Stomach (tissue), 8 donors: ENCODE measurements at regions not wholly inside any gene's neighbourhood (a gene's known extent, or its start where the extent isn't known, plus 50 kb on each side); places are given as distances from the start of the nearest gene placed in this dataset.

Experiments used
- DNase-seq, 2 donors: peaks; one replicate each; pipeline versions ENCODE4 v3.0.0 to v3.0.0-alpha.2; 2013 to 2019
- H3K27ac ChIP-seq, 5 donors: fragments of 200-600 bp in 4 of 5; sonication (generic) in 4 of 5; one replicate each; pipeline ENCODE4 v1.5.1; 2013 to 2019; ENCODE audit warnings: mild to moderate bottlenecking in 1 of 5, moderate library complexity in 1 of 5
- H3K27me3 ChIP-seq, 3 donors: fragments of 200-600 bp; sonication (generic); one replicate each; pipeline ENCODE4 v1.5.1; 2017 to 2019; ENCODE audit warnings: mixed run types in 1 of 3
- H3K36me3 ChIP-seq, 4 donors: fragments of 200-600 bp; sonication (generic); 1 replicate in 3 of 4; 2 replicates in 1 of 4; pipeline ENCODE4 v1.5.1; 2016 to 2019
- H3K4me1 ChIP-seq, 4 donors: fragments of 200-600 bp; sonication (generic); one replicate each; pipeline ENCODE4 v1.5.1; 2016 to 2019
- H3K4me3 ChIP-seq, 4 donors: fragments of 200-600 bp; sonication (generic) in 3 of 4; one replicate each; pipeline ENCODE4 v1.5.1; 2016 to 2019; ENCODE audit warnings: mild to moderate bottlenecking in 1 of 4
- H3K9me3 ChIP-seq, 4 donors: fragments of 200-600 bp; sonication (generic); one replicate each; pipeline ENCODE4 v1.5.1; 2016 to 2019
- EP300 ChIP-seq: sonication (generic); formaldehyde crosslinking; IDR thresholded peaks from one replicate; pipeline ENCODE4 v1.6.1; 2017; ENCODE audit warnings: antibody characterized with exemption
- POLR2A ChIP-seq, 4 donors: fragments of 450-650 bp; IDR thresholded peaks; one replicate each; pipeline ENCODE4 v1.6.1; 2016; ENCODE audit warnings: antibody characterized with exemption in 4 of 4, control low read depth in 2 of 4, mild to moderate bottlenecking in 1 of 4, moderate library complexity in 1 of 4
- POLR2AphosphoS5 ChIP-seq, 3 donors: sonication (generic); formaldehyde crosslinking; IDR thresholded peaks; one replicate each; pipeline ENCODE4 v1.6.1; 2016; ENCODE audit warnings: antibody characterized with exemption in 3 of 3
- WGBS, 5 donors: extraction: QIAGEN DNeasy Blood & Tissue Kit in 3 of 5; methylation state at CpG; one replicate each; pipeline versions ENCODE4 v1.1.5 to v1.1.7; 2013 to 2018; 5-methylcytosine and 5-hydroxymethylcytosine counted together
- intact Hi-C: fragments of 100-400 bp; cut with DNase I; formaldehyde crosslinking; loops from one replicate; pipeline ENCODE4 v1.15.1; 2023; ENCODE audit warnings: low total_unique reads
- TF ChIP-seq, protein P1 (sequence below), 7 experiments: fragments of 450-650 bp in 4 of 7; fragments of 200-600 bp in 3 of 7; sonication (generic) in 3 of 7; IDR thresholded peaks; one replicate each; pipeline ENCODE4 v1.5.1; 2016 to 2019; ENCODE audit warnings: antibody characterized with exemption in 7 of 7, control low read depth in 2 of 7, mild to moderate bottlenecking in 1 of 7
- donor health status: healthy with polysubstance abuse.
- donor health status: Bipolar disorder and iron deficiency.
- donor health status: healthy.

DNA sequence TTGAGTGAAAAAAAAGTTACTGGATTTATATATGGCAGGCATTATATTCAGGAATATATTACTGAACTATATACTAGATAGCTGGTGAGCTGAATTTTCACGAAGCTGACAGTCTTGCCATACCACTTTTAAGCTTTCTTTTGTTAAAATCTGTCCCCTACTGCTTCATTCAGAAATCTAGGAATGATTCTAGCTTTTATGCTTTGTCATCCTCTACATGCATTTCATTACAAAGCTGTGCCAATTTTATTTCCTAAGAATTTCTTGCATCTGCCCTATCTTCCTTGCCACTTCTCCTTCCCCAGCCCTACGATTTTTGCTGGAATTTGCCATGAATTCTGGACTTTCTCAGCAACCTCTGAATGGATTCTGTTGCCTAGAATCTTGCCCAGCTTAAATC lies 158.5 kb upstream of the ADGRB3 start:
- no peaks in the 10 kb centered on the region for H3K36me3 ChIP-seq
- 39 to 56% (median 46%) methylated on average over 2 of the region's 2 CpGs for WGBS, 5 donors
- H3K9me3 ChIP-seq, result no peaks in the 10 kb centered on the region
- H3K27me3 ChIP-seq, result no peaks in the 10 kb centered on the region
- DNase-seq, result no peak
- H3K4me3 ChIP-seq, result no peak overlapping the region
- H3K4me1 ChIP-seq, result no peaks in the 10 kb centered on the region
- intact Hi-C loops, result no loop called here
- no peak for TF ChIP-seq EP300
- TF ChIP-seq, protein P1, sequence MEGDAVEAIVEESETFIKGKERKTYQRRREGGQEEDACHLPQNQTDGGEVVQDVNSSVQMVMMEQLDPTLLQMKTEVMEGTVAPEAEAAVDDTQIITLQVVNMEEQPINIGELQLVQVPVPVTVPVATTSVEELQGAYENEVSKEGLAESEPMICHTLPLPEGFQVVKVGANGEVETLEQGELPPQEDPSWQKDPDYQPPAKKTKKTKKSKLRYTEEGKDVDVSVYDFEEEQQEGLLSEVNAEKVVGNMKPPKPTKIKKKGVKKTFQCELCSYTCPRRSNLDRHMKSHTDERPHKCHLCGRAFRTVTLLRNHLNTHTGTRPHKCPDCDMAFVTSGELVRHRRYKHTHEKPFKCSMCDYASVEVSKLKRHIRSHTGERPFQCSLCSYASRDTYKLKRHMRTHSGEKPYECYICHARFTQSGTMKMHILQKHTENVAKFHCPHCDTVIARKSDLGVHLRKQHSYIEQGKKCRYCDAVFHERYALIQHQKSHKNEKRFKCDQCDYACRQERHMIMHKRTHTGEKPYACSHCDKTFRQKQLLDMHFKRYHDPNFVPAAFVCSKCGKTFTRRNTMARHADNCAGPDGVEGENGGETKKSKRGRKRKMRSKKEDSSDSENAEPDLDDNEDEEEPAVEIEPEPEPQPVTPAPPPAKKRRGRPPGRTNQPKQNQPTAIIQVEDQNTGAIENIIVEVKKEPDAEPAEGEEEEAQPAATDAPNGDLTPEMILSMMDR (IDR thresholded peaks at IDR 0.05), result no peak
- no peak for TF ChIP-seq POLR2A (IDR thresholded peaks at IDR 0.05)
- no peak for TF ChIP-seq POLR2AphosphoS5 (IDR thresholded peaks at IDR 0.05)
- no peak overlapping the region for H3K27ac ChIP-seq

DNA sequence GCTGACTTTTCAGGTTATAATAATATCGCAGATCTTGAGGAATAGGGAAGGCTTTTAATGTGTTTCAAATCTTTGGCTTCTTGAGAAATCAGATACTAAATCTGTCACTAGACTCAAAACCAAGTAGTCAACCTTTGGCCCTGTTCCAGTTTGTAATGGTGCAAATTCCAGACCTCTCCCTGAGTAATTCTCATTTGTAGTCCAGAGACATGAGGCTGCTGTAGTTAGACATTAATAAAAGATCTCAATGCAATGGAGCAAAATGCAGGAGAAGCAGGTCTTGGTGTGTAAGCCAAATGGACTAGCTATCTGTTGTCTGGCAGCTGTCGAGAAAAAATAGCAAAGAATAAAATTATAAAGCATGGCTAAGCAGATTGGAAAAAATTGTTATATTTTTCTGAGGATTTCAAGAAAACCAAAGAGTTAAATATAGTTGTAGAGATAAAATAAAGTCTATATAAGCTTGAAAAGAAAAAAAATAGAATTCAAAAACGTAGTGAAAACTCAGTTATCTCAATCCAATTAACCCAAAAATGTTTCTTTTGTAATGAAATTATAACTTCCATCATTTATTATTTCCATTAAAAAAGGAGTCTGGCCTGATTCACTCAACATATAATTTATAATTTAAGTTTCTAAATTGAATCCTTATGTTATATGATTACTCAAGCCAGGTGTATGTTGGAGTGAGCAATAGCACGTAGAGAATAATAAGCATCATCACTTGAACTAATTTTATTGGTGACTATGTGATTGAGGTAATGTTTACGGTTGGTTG lies 161.5 kb upstream of the ADGRB3 start:
- DNase-seq, result peak in 1 of 2 donors; percentile 18
- Histone ChIP-seq H3K36me3 (no peaks in the 10 kb centered on the region), H3K27me3 (no peaks in the 10 kb centered on the region), H3K9me3 (no peaks in the 10 kb centered on the region), H3K27ac (no peak overlapping the region), H3K4me3 (no peak overlapping the region), H3K4me1 (no peaks in the 10 kb centered on the region)
- TF ChIP-seq POLR2A (IDR thresholded peaks at IDR 0.05) (no peak), EP300 (no peak), POLR2AphosphoS5 (IDR thresholded peaks at IDR 0.05) (no peak)
- TF ChIP-seq, protein P1 (IDR thresholded peaks at IDR 0.05), result no peak
- 71 to 77% (median 73%) methylated on average over 5 of the region's 5 CpGs for WGBS, 5 donors
- intact Hi-C loops, result no loop called here

DNA sequence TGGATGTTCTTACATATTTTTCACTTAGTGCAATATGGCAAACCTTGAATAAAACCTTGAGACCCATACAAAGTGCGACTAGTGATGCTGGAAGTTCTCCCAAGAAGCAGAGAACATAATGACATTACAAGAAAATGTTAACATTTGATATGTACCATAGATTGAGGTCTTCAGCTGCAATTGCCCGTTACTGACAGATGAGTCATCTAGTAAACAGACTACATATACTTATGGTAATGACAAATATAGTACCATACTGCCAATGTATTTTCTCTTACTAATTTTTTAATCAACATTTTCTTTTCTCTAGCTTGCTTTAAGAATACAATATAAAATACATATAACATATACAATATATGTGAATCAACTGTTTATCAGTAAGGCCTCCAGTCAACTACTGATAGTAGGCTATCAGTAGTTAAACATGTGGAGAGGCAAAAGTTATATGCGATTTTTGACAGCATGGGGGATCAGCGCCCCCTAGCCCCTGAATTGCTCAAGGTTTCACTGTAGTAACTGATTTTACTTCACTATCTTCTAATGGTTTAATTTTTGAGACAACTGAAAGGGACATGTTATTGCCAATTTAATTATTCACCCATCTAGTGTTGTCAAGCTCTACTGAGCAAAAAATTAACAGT lies 166.7 kb upstream of the ADGRB3 start:
- WGBS, 5 donors, result 31 to 43% (median 37%) methylated on average over 4 of the region's 4 CpGs
- DNase-seq, result no peak
- no peak for TF ChIP-seq POLR2A (IDR thresholded peaks at IDR 0.05)
- TF ChIP-seq POLR2AphosphoS5 (IDR thresholded peaks at IDR 0.05), result no peak
- no peak for TF ChIP-seq EP300
- TF ChIP-seq, protein P1 (IDR thresholded peaks at IDR 0.05), result no peak
- Histone ChIP-seq H3K27ac (no peak overlapping the region), H3K27me3 (no peaks in the 10 kb centered on the region), H3K36me3 (no peaks in the 10 kb centered on the region), H3K4me3 (no peak overlapping the region), H3K9me3 (no peaks in the 10 kb centered on the region), H3K4me1 (no peaks in the 10 kb centered on the region)
- intact Hi-C loops, result no loop called here

GRCh38 chr6:68458447-68458846 lies 176.6 kb upstream of the ADGRB3 start:
- Histone ChIP-seq H3K36me3 (no peaks in the 10 kb centered on the region), H3K27me3 (no peaks in the 10 kb centered on the region), H3K9me3 (peaks cover 0 to 23% (median 17%) of the 10 kb centered on the region in 4 donors), H3K27ac (no peak overlapping the region), H3K4me3 (no peak overlapping the region), H3K4me1 (no peaks in the 10 kb centered on the region)
- DNase-seq, result no peak
- 68 to 80% (median 73%) methylated on average over 3 of the region's 3 CpGs for WGBS, 5 donors
- TF ChIP-seq POLR2A (IDR thresholded peaks at IDR 0.05) (no peak), EP300 (no peak), POLR2AphosphoS5 (IDR thresholded peaks at IDR 0.05) (no peak)
- TF ChIP-seq, protein P1 (IDR thresholded peaks at IDR 0.05), result no peak
- intact Hi-C loops, result no loop called here
